ENCODE measurements at regions not wholly inside any gene's neighbourhood (a gene's known extent, or its start where the extent isn't known, plus 50 kb on each side); places are given as distances from the start of the nearest gene placed in this dataset.

DNA sequence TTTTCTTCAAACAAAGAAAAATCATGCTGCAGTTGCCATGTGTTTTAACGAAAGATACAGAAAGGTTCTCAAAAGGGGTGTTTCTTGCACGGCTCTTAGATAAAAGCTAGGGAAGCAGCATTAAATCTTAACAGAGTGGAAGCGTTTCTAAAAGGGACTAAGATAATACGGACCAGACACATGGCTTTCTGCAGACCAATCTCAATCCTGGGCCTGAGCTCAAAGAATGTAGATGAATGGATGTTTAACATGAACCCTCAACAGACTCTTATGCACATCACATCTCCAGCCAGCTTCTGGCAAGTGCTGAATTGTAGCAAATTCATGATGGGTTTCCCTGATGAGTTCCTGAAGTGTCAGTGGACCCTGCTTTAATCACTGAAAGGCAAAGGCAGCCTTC, 80.2 kb upstream of the COX10 start:
- TF ChIP-seq, protein P1, sequence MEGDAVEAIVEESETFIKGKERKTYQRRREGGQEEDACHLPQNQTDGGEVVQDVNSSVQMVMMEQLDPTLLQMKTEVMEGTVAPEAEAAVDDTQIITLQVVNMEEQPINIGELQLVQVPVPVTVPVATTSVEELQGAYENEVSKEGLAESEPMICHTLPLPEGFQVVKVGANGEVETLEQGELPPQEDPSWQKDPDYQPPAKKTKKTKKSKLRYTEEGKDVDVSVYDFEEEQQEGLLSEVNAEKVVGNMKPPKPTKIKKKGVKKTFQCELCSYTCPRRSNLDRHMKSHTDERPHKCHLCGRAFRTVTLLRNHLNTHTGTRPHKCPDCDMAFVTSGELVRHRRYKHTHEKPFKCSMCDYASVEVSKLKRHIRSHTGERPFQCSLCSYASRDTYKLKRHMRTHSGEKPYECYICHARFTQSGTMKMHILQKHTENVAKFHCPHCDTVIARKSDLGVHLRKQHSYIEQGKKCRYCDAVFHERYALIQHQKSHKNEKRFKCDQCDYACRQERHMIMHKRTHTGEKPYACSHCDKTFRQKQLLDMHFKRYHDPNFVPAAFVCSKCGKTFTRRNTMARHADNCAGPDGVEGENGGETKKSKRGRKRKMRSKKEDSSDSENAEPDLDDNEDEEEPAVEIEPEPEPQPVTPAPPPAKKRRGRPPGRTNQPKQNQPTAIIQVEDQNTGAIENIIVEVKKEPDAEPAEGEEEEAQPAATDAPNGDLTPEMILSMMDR (IDR thresholded peaks at IDR 0.05): no peak
- TF ChIP-seq POLR2A (IDR thresholded peaks at IDR 0.05; ENCODE audit: low read depth) (no peak), POLR2AphosphoS5 (IDR thresholded peaks at IDR 0.05) (no peak), EP300 (IDR thresholded peaks at IDR 0.05) (no peak)

Data from esophagus muscularis mucosa (tissue), 4 donors.